GM18511 (cell line): ENCODE measurements at regions not wholly inside any gene's neighbourhood (a gene's known extent, or its start where the extent isn't known, plus 50 kb on each side); places are given as distances from the start of the nearest gene placed in this dataset.

Experiments used
- ATAC-seq: cut with Tn5 transposase; IDR thresholded peaks from one replicate; pipeline ENCODE4 v1.9.1; 2021; ENCODE audit warnings: mild to moderate bottlenecking, moderate library complexity; ENCODE audit not compliant: unreplicated experiment

GRCh38 chr1:34645109-34645688 is 109.6 kb upstream of the GJB5 start:
- ATAC-seq: peak; percentile 52

DNA sequence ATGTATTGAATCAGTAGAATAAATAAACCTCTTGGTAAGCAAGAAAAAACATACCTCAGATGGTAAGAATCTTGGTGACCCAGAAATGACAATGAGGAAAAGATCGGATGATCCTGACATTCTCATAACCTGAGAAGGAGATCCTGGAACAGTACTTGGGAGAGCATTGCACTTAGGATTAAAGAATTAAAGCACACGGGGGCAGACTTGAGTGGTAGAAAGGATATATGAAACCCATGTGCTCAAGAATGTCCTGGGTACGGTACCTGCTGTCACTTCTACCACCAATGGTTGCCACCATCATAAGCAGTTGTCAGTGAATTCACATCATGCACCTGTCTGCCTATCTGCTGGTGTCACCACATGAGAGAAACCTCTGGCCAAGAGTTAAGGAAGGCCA is 108.9 kb upstream of the GJB5 start:
- ATAC-seq: no peak

DNA sequence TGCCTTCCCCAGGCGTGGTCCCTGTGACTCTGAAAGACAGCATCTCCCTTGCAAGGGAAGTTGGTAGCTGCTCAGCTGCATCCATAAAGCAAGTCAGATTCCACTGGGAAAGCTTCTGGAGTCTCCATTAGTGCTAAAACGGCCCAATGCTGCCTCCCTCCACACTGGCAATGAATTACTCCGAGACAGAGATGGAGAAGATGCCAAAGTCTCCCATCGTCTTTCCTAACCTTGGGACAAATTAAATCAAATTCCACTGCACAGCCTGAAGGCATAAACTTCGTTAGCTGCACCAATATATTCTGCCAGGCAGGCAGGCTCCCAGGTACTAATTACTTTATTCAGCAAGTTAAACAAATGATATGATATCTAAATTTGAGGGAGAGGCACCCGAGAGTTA is 106.3 kb upstream of the GJB5 start:
- ATAC-seq: no peak

DNA sequence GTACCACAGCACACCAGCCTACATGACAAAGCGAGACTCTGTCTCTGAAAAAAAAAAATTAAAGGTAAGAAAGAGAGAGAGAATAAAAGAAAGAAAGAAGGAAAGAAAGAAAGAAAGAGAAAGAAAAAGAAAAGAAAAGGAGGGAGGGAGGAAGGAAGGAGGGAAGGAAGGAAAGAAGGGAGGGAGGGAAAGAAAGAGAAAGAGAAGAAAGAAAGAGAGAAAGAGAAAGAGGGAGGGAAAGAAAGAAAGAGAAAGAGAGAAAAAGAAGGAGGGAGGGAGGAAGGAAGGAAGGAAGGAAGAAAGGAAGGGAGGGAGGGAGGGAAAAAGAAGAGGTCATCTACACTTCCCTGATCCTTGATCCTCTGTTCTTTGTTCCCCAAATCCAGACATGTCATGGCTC is 104.8 kb upstream of the GJB5 start:
- ATAC-seq: no peak

- ATAC-seq: no peak
Measured at GRCh38 chr1:34650800-34651199, 104.0 kb upstream of the GJB5 start.

GRCh38 chr1:34653110-34653509 is 101.7 kb upstream of the GJB5 start:
- no peak for ATAC-seq

DNA sequence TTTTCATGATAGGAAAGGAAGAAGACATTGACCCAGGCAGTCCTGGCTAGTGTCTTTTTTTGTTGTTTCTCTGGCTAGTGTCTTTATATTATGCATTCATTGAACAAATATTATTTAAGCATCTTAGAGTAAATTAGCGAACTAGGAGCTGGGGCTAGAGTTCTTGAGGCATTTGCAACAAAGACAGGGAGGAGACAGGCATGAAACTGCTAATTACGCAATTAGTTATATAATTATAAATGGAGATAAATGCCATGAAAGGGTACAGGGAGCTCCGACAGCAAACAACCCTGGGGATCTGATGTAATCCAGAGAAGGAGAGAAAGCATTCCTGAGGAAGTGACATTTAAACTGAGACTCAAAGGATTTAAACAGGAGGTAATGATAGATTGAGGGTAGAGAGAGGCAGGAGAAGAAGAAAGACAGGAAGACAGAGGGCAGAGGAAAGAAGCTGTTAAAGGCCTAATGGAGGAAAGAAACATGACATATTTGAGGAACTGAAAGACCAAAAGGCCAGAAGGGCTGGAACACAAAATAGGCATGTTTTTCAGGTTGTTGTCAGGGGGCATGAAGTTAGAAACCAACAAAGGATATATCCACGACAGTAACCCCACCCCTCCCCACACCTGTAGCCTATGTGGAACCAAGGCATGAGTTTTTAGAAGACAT is 99.5 kb upstream of the GJB5 start:
- no peak for ATAC-seq

- ATAC-seq: no peak
Measured at GRCh38 chr1:34655875-34656240, 99.0 kb upstream of the GJB5 start.

- no peak for ATAC-seq
Measured at GRCh38 chr1:34656299-34656698, 98.5 kb upstream of the GJB5 start.

DNA sequence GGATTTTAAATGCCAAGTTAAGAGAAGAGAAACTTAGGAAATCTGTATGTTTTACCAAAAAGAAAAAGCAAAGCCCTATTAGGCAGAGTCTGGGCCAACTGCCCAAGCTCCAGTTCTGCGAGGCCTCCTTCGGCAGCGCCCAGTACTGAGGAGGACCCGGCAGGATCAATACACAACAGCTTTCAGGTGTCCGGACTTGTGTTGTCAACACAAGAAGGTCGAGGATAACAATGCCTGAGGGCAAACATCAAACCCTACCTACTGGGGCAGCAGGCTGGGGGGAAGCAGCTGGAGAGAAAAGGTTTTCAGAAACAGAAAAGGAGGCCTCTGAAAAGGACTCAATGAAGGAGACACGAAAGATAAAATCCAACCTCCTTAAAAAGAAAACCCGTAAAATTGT is 98.1 kb upstream of the GJB5 start:
- ATAC-seq: no peak

DNA sequence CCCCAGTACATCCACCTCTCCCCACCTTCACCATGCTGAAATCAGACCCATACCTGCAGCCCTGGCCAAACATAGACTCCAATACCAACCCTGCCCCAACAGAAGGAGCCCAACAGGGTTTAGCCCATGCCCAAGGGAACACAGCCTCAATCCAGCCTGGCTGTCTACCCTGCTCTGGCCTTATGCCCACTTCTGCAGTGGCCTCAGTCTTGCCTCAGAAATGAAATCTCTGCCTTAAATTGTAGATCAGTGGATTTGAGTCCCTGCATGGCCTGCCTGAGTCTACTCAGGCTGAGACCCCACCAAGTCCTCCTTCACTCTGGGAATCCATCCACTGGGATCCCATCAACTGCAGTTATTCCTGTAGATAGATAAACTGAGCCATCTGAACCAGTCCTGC is 97.6 kb upstream of the GJB5 start:
- ATAC-seq: no peak

DNA sequence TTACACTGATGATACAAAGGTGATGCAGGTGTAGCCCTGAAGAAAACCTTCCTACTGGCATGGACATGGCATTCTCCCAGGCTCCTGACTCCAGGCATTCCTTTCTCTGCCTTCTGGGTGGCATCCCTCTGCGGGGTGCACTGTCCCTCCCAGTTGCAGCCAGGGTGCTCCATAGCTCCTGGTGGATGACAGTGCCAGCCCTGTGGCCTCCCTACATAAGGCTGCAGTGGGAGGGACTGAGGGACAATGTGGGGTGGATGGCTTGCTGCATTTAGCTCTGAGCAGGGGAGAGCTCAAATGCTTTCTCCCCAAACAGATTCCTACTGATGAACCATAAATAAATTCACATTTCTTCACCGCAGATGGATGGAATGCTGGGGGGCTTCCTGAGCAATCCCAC is 97.0 kb upstream of the GJB5 start:
- no peak for ATAC-seq

- no peak for ATAC-seq
Measured at GRCh38 chr1:34663031-34663430, 91.8 kb upstream of the GJB5 start.

GRCh38 chr1:34668063-34668462 is 86.8 kb upstream of the GJB5 start:
- ATAC-seq: no peak

GRCh38 chr1:34670982-34671381 is 83.9 kb upstream of the GJB5 start:
- no peak for ATAC-seq

- ATAC-seq: no peak
Measured at GRCh38 chr1:34671887-34672286, 83.0 kb upstream of the GJB5 start.

- no peak for ATAC-seq
Measured at GRCh38 chr1:34681480-34682451, 73.1 kb upstream of the GJB5 start.

DNA sequence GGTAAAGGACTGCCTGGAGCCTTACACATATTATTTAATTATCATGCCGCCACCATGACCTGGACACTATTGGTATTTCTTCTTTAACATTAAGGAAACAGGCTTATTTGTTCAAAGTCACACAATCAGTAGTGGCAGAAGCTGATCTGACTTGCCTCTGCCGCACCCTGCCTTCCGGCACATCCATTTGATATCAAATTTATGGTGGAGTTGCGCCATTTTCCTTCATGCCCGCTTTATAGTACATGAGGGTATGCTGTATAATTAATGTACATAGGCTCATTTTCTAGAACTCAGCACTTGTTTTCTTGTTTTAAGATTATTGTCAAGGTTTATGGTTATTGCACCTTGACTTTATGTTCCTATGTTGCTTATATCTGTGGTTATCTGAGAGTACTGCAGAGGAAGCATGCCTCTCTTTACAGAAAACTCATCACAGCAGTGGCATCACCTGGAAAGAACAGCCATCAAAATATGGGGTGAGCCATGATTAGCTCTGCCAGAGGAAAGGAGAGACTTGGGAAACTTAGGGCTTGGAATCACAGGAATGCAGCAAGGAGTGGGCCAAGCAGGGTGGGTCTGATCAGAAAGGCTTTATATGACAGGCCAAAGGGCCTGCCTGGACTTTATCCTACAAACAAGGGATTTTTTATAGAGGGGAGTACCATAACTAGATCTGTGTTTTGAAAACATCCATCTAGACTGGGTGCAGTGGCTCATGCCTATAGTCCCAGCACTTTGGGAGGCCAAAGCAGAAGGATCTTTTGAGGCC is 72.2 kb upstream of the GJB5 start:
- ATAC-seq: no peak

- ATAC-seq: no peak
Measured at GRCh38 chr1:34683616-34684015, 71.2 kb upstream of the GJB5 start.

- ATAC-seq: no peak
Measured at GRCh38 chr1:34684266-34684665, 70.6 kb upstream of the GJB5 start.

DNA sequence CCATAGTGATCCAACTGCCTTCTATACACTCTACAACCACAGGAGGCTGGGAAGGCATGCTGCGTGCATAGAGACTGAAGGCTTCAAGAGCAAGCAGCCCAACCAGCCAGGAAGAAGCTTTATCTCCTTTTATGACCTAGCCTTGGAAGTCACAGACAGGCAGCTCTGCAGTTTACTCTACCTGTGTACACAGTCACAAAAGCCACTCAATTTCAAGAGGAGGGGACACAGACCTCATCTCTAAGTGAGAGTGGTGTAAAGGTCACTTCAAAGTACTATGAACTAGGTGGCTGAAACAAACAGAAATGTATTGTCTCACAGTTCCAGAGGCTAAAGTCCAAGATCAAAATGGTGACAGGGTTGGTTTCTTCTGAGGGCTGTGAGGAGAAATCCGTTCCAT is 69.6 kb upstream of the GJB5 start:
- no peak for ATAC-seq
